SH-SY5Y (cell line): ENCODE measurements at regions not wholly inside any gene's neighbourhood (a gene's known extent, or its start where the extent isn't known, plus 50 kb on each side); places are given as distances from the start of the nearest gene placed in this dataset.

Source experiments
- GATA2 ChIP-seq: IDR thresholded peaks from 2 replicates; pipeline ENCODE4 v1.6.1; 2011; ENCODE audit warnings: mild to moderate bottlenecking, low read depth, low read length
- GATA3 ChIP-seq: IDR thresholded peaks from 2 replicates; pipeline ENCODE4 v1.6.1; 2011; ENCODE audit warnings: low read depth, mild to moderate bottlenecking, low read length, moderate library complexity

DNA sequence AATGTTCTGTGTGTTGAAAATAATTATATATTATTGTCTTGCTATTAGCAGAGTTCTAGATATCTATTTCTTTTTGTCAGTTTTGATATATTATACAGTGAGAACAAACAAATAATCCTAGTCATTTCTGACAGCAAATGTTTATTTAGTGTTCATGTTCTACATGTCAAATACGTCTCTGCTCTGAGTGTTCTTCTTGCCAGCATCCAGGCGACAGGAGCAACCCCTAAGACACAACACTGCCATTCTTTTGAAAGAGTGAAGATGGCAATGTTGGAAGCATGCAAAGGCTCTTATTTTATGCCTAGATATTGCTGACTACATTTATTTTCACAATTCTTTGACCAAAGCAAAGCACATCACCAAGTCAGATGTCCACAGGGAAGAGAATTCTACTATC lies 1556.6 kb upstream of the TMEFF2 start:
- TF ChIP-seq GATA2 (no peak), GATA3 (no peak)
